ENCODE measurements at regions not wholly inside any gene's neighbourhood (a gene's known extent, or its start where the extent isn't known, plus 50 kb on each side); places are given as distances from the start of the nearest gene placed in this dataset.

GRCh38 chr3:61311044-61311443 lies 59.8 kb upstream of the FHIT start:
- H3K27ac ChIP-seq (ENCODE audit: control insufficient read depth, insufficient read depth): no peak overlapping the region
- 21% methylated on average over 2 of the region's 2 CpGs for WGBS (ENCODE audit: insufficient coverage, insufficient replicate concordance, low lambda C conversion rate, missing lambda C conversion rate)
- no TSS peak for BruUV-seq (replicated peaks)
- no peak overlapping the region for H3K4me2 ChIP-seq (ENCODE audit: control insufficient read depth, insufficient read depth)
- FAIRE-seq: peak; percentile 31
- no peaks in the 10 kb centered on the region for H3K4me1 ChIP-seq (ENCODE audit: control insufficient read depth, insufficient read depth, low read length)
- H3K9me3 ChIP-seq (replicated peaks; ENCODE audit: control insufficient read depth, insufficient read depth, low read length): no peaks in the 10 kb centered on the region; the same call in 2 of the 3 replicates
- ChIA-PET SMC1A (ENCODE audit: uncharacterized antibody, unreplicated experiment) (interaction anchor here (1.1 to 2.1 kb wide), 5 partner anchors 8 to 47 kb away, joined by 3 to 14 read pairs (median 5); no protein-coding TSS in a partner anchor), CTCF (interaction anchor here (1.3 to 2.2 kb wide), 3 partner anchors 10 to 71 kb away, joined by 3 to 9 read pairs (median 4); no protein-coding TSS in a partner anchor), POLR2A (no interaction called here), RAD21 (ENCODE audit: unreplicated experiment) (no interaction called here)
- H3K9ac ChIP-seq (ENCODE audit: control insufficient read depth, insufficient read depth, low read length): no peak overlapping the region
- no peak for ATAC-seq
- H3K36me3 ChIP-seq (ENCODE audit: control insufficient read depth in 2 of 2, insufficient read depth in 2 of 2, low read length in 1 of 2): no peaks in the 10 kb centered on the region
- no peak overlapping the region for H3K4me3 ChIP-seq
- H3K27me3 ChIP-seq (replicated peaks in 1 of 2; ENCODE audit: control insufficient read depth in 2 of 2, insufficient read depth in 2 of 2, low read length in 1 of 2): no peaks in the 10 kb centered on the region; a peak in 2 of 4 replicates
- no peaks in the 10 kb centered on the region for H3K79me2 ChIP-seq (ENCODE audit: control insufficient read depth, insufficient read depth, low read length)
- no peak overlapping the region for H2AFZ ChIP-seq (ENCODE audit: control insufficient read depth, low read depth, low read length)
- no peak for DNase-seq (ENCODE audit: low read depth, low spot score)
- TF ChIP-seq CHD2 (IDR thresholded peaks at IDR 0.05; ENCODE audit: borderline replicate concordance, low read depth, low read length): no peak
- no peak for TF ChIP-seq NBN (IDR thresholded peaks at IDR 0.05)
- TF ChIP-seq, protein P1, sequence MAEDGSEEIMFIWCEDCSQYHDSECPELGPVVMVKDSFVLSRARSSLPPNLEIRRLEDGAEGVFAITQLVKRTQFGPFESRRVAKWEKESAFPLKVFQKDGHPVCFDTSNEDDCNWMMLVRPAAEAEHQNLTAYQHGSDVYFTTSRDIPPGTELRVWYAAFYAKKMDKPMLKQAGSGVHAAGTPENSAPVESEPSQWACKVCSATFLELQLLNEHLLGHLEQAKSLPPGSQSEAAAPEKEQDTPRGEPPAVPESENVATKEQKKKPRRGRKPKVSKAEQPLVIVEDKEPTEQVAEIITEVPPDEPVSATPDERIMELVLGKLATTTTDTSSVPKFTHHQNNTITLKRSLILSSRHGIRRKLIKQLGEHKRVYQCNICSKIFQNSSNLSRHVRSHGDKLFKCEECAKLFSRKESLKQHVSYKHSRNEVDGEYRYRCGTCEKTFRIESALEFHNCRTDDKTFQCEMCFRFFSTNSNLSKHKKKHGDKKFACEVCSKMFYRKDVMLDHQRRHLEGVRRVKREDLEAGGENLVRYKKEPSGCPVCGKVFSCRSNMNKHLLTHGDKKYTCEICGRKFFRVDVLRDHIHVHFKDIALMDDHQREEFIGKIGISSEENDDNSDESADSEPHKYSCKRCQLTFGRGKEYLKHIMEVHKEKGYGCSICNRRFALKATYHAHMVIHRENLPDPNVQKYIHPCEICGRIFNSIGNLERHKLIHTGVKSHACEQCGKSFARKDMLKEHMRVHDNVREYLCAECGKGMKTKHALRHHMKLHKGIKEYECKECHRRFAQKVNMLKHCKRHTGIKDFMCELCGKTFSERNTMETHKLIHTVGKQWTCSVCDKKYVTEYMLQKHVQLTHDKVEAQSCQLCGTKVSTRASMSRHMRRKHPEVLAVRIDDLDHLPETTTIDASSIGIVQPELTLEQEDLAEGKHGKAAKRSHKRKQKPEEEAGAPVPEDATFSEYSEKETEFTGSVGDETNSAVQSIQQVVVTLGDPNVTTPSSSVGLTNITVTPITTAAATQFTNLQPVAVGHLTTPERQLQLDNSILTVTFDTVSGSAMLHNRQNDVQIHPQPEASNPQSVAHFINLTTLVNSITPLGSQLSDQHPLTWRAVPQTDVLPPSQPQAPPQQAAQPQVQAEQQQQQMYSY (CRISPR knock-in tag; IDR thresholded peaks at IDR 0.05): no peak
- TF ChIP-seq, protein P2, sequence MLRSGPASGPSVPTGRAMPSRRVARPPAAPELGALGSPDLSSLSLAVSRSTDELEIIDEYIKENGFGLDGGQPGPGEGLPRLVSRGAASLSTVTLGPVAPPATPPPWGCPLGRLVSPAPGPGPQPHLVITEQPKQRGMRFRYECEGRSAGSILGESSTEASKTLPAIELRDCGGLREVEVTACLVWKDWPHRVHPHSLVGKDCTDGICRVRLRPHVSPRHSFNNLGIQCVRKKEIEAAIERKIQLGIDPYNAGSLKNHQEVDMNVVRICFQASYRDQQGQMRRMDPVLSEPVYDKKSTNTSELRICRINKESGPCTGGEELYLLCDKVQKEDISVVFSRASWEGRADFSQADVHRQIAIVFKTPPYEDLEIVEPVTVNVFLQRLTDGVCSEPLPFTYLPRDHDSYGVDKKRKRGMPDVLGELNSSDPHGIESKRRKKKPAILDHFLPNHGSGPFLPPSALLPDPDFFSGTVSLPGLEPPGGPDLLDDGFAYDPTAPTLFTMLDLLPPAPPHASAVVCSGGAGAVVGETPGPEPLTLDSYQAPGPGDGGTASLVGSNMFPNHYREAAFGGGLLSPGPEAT (IDR thresholded peaks at IDR 0.05; ENCODE audit: low read depth): no peak
- TF ChIP-seq SIX5 (IDR thresholded peaks at IDR 0.05; ENCODE audit: low read depth, low read length, severe bottlenecking): no peak
- TF ChIP-seq MEF2A (IDR thresholded peaks at IDR 0.05; ENCODE audit: insufficient read depth, low read depth, low read length): no peak
- H4K20me1 ChIP-seq (ENCODE audit: control insufficient read depth, insufficient read depth): no peaks in the 10 kb centered on the region
- intact Hi-C loops (cut with micrococcal nuclease; ENCODE audit: unreplicated experiment) (no loop called here), in situ Hi-C loops (cut with MboI) (no loop called here)
